GM08714 (cell line): ENCODE measurements at regions not wholly inside any gene's neighbourhood (a gene's known extent, or its start where the extent isn't known, plus 50 kb on each side); places are given as distances from the start of the nearest gene placed in this dataset.
"Not testable (repeated sequence)": the region's sequence is repeated elsewhere in the genome, so short reads cannot be mapped to it uniquely, and the experiment has no call there.

Experiments
- H3K4me3 ChIP-seq: fragments of 200-500 bp; sonication (Bioruptor generic); 2 replicates; pipeline ENCODE4 v1.5.1; 2014; ENCODE audit warnings: mild to moderate bottlenecking, low read length, inconsistent platforms
- ZNF274 ChIP-seq: IDR thresholded peaks from 2 replicates; pipeline ENCODE4 v1.6.1; 2012; ENCODE audit warnings: mild to moderate bottlenecking, low read depth, low read length

DNA sequence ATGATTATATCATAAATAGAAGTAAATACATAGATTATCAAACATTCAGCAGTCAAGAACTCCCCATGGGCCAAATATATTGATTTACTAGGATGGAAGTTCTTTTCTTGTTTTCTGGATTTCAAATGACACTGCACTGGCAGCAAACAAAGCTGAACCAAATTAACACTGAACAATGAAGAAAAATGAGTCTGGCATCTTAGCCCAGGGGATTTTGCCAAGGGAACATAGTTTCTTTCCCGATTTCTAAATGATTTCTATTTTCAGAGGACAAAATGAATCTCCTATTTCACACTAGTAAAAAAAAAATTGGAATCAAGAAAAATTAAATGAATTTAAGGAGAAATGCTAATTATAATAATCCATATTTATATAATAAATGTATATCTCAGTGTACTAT, 116.9 kb upstream of the FAM174A start:
- TF ChIP-seq ZNF274 = no peak
- no peak overlapping the region for H3K4me3 ChIP-seq

- no peak for TF ChIP-seq ZNF274
- H3K4me3 ChIP-seq = no peak overlapping the region
Measured at GRCh38 chr5:100409660-100410151, 125.5 kb upstream of the FAM174A start.

- no peak for TF ChIP-seq ZNF274
- H3K4me3 ChIP-seq = no peak overlapping the region
Measured at GRCh38 chr5:100407053-100407452, 128.1 kb upstream of the FAM174A start.

DNA sequence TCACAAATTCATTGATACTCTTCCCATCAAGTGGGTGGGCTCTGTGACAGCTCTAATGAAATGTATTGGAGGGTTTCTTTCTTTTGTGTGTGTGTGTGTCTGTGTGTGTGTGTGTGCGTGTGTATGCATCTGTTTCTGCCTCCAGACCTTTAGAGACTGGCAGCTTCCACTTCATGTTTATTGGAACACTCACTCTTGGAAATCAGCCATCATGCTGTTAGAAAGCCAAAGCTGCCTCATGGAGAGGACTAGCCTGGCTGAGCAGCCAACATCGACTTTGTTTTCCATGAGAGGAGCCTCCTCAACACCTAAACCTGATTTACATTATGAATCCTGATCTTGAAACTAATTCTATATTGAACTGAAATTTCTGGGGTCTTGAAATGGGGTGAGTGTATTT, 128.5 kb upstream of the FAM174A start:
- no peak overlapping the region for H3K4me3 ChIP-seq

GRCh38 chr5:100402071-100402470, 133.1 kb upstream of the FAM174A start:
- H3K4me3 ChIP-seq = no peak overlapping the region
- TF ChIP-seq ZNF274 = no peak

More for the DNA sequence above, 128.5 kb upstream of the FAM174A start:
- no peak for TF ChIP-seq ZNF274

DNA sequence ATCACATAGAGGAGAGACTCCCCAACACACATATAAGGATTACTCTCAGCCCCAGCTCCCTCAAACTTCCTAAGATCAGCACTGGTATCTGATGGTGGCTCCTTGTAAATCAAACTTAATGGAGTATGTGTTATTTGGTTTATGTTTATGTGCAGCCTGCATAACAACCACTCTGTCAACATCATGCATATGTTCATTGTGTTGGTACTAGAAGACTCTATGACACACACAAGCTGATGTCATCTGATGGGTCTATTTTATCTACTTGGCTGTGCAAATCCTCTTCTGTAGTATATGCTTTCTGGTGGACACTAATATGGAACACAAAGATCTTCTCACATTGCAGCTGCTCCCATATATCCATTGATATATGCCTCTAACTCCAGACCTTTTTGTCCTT, 134.0 kb upstream of the FAM174A start:
- H3K4me3 ChIP-seq = no peak overlapping the region
- no peak for TF ChIP-seq ZNF274

DNA sequence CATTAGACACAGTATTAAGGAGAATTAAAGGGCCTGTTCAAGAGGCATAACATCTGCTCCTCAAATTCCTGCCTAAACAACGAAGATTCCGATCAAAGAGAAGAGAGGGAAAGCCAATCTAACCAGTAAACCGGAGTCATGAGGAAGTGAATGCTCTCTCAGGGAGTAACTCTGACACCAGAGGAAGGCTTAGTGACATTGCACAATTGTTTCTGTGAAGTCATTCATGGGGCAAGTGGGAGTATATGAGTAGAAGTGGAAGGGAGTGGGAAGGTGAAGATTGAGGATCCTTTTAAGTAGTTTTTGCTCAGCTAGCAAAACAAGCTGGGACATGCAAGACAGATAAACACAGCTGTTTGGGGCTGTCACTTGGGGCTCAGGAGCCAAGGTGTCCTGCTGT, 136.4 kb upstream of the FAM174A start:
- not testable (repeated sequence) for H3K4me3 ChIP-seq

GRCh38 chr5:100379254-100379858, 155.8 kb upstream of the FAM174A start:
- H3K4me3 ChIP-seq = not testable (repeated sequence)

GRCh38 chr5:100364757-100365478, 170.3 kb upstream of the FAM174A start:
- H3K4me3 ChIP-seq = not testable (repeated sequence)

GRCh38 chr5:100364343-100364742, 170.8 kb upstream of the FAM174A start:
- H3K4me3 ChIP-seq = not testable (repeated sequence)

GRCh38 chr5:100359998-100360397, 175.2 kb upstream of the FAM174A start:
- H3K4me3 ChIP-seq = not testable (repeated sequence)

GRCh38 chr5:100346269-100346668, 188.9 kb upstream of the FAM174A start:
- H3K4me3 ChIP-seq = not testable (repeated sequence)

DNA sequence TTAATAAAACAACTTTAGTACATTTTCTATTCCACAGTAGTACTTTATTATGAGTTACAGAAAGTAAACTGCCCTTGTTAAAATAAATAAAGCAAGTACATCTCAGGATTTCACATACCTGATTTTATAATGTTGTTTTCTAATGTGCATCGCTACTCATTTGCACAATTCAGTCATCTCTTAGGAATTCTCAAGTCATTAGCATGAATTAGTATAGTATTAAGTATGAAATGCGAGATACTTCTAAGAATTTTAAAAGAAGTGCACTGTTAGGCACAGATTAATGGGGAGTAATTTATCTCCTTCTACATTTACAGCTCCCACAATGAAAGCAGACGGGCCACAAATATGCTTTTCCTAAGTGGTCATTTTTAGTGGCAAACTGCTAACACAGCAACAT, 193.7 kb upstream of the FAM174A start:
- H3K4me3 ChIP-seq = not testable (repeated sequence)

DNA sequence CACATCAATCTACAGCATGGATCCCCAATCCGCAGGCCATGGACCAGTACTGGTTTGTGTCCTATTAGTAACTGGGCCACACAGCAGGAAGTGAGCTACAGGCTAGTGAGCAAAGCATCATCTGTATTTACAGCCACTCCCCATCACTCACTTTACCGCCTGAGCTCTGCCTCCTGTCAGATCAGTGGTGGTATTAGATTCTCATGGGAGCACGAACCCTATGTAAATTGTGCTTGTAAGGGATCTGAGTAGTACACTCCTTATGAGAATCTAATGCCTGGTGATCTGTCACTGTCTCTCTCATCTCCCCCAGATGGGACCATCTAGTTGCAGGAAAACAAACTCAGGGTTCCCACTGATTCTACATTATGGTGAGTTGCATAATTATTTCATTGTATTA, 212.7 kb upstream of the FAM174A start:
- no peak overlapping the region for H3K4me3 ChIP-seq
- no peak for TF ChIP-seq ZNF274

- no peak overlapping the region for H3K4me3 ChIP-seq
- no peak for TF ChIP-seq ZNF274
Measured at GRCh38 chr5:100319885-100320284, 215.3 kb upstream of the FAM174A start.

GRCh38 chr5:100313657-100314056, 221.5 kb upstream of the FAM174A start:
- no peak overlapping the region for H3K4me3 ChIP-seq
- TF ChIP-seq ZNF274 = no peak
